Transverse colon (tissue), 3 donors: ENCODE measurements at regions not wholly inside any gene's neighbourhood (a gene's known extent, or its start where the extent isn't known, plus 50 kb on each side); places are given as distances from the start of the nearest gene placed in this dataset.

Experiments used
- CTCF ChIP-seq, 5 experiments: fragments of 200-600 bp in 3 of 5; fragments of 450-650 bp in 2 of 5; sonication (generic) in 3 of 5; IDR thresholded peaks; 1 replicate in 2 of 5; 2 replicates in 3 of 5; pipeline ENCODE4 v1.5.1; 2016 to 2017; ENCODE audit warnings: antibody characterized with exemption in 5 of 5, inconsistent platforms in 3 of 5, mild to moderate bottlenecking in 2 of 5, moderate library complexity in 1 of 5
- EP300 ChIP-seq: sonication (generic); formaldehyde crosslinking; IDR thresholded peaks from one replicate; pipeline ENCODE4 v1.6.1; 2017; ENCODE audit warnings: antibody characterized with exemption, low read depth

- no peak for TF ChIP-seq CTCF (IDR thresholded peaks at IDR 0.05)
- no peak for TF ChIP-seq EP300
These were observed 78.6 kb upstream of the CA10 start for GRCh38 chr17:52237151-52237550.
